HepG2 (cell line): ENCODE measurements at regions not wholly inside any gene's neighbourhood (a gene's known extent, or its start where the extent isn't known, plus 50 kb on each side); places are given as distances from the start of the nearest gene placed in this dataset.

ENCODE experiments used
- ATAC-seq: fragments of 200-7000 bp; cut with Tn5 transposase; 3 replicates; pipeline ENCODE4 v1.9.1; 2020; ENCODE audit warnings: mild to moderate bottlenecking, moderate library complexity
- BruUV-seq: library from RNA; stranded (reverse); fragments of 400-500 nt; replicated peaks from 2 replicates; lab custom pipeline; 2021; lab: Mats Ljungman, UMichigan
- CTCF ChIA-PET: fragments of 300-600 bp; formaldehyde crosslinking; extraction: SDS; loops from one replicate; lab custom pipeline; 2021; ENCODE audit warnings: low total read pairs, inconsistent platforms, low intra/inter-chr PET ratio; lab: Yijun Ruan, JAX
- POLR2A ChIA-PET: fragments of 350-600 bp; sonication (Branson Sonifier 250); formaldehyde crosslinking; loops from one replicate; lab custom pipeline; 2020; ENCODE audit warnings: antibody characterized with exemption, inconsistent platforms; lab: Yijun Ruan, JAX
- DNase-seq: peaks from one replicate; pipeline ENCODE4 v3.0.0-alpha.2; 2015; ENCODE audit warnings: low spot score
- FAIRE-seq: peaks from 3 replicates; lab custom pipeline; 2011; peaks lifted over from hg19 to GRCh38; lab: Jason Lieb, UNC
- H2AFZ ChIP-seq: one replicate; pipeline ENCODE4 v1.6.1; 2011; ENCODE audit warnings: low read length, inconsistent platforms
- H3K27ac ChIP-seq: fragments of 300-600 bp; 3 replicates; pipeline ENCODE4 v1.8.0; 2011; ENCODE audit warnings: mixed run types, mild to moderate bottlenecking, mixed read lengths, low read length, inconsistent platforms; ENCODE audit not compliant: insufficient read depth; ENCODE audit errors: extremely low read length
- H3K27me3 ChIP-seq, 2 experiments: fragments of 200-600 bp in 1 of 2; 2 replicates in 1 of 2; 3 replicates in 1 of 2; pipeline versions ENCODE4 v1.6.0 to v1.8.0; 2011; ENCODE audit warnings: low read length in 2 of 2, mild to moderate bottlenecking in 2 of 2, moderate library complexity in 2 of 2, inconsistent platforms in 1 of 2; ENCODE audit not compliant: insufficient read depth in 2 of 2, control insufficient read depth in 1 of 2
- H3K36me3 ChIP-seq, 2 experiments: fragments of 200-600 bp in 1 of 2; replicated peaks in 1 of 2; 2 replicates in 1 of 2; 3 replicates in 1 of 2; pipeline versions ENCODE4 v1.5.1 to v1.8.0; 2011; ENCODE audit warnings: low read length in 2 of 2, inconsistent platforms in 1 of 2; ENCODE audit not compliant: insufficient read depth in 2 of 2, control insufficient read depth in 1 of 2
- H3K4me1 ChIP-seq: 2 replicates; pipeline ENCODE4 v1.5.1; 2012; ENCODE audit warnings: low read length, inconsistent platforms; ENCODE audit not compliant: insufficient read depth
- H3K4me2 ChIP-seq: 2 replicates; pipeline ENCODE4 v1.6.0; 2011; ENCODE audit warnings: low read depth, low read length, inconsistent platforms
- H3K4me3 ChIP-seq, 3 experiments: fragments of 200-600 bp in 1 of 3; sonication (generic), shearing (Covaris generic) in 1 of 3; replicated peaks in 1 of 3; 2 replicates each; pipeline ENCODE4 v1.5.1; 2011 to 2016; ENCODE audit warnings: low read length in 3 of 3, inconsistent platforms in 2 of 3, low read depth in 2 of 3, mild to moderate bottlenecking in 2 of 3, control low read depth in 1 of 3, mixed read lengths in 1 of 3; ENCODE audit not compliant: insufficient read depth in 1 of 3
- H3K79me2 ChIP-seq: one replicate; pipeline ENCODE4 v1.6.1; 2011; ENCODE audit warnings: low read length, inconsistent platforms; ENCODE audit not compliant: insufficient read depth
- H3K9ac ChIP-seq: 2 replicates; pipeline ENCODE4 v1.6.0; 2011; ENCODE audit warnings: mild to moderate bottlenecking, low read depth, low read length, inconsistent platforms; ENCODE audit not compliant: insufficient read depth
- H3K9me3 ChIP-seq: 2 replicates; pipeline ENCODE4 v1.5.1; 2012; ENCODE audit warnings: mild to moderate bottlenecking, low read length
- H4K20me1 ChIP-seq: 2 replicates; pipeline ENCODE4 v1.6.0; 2011; ENCODE audit warnings: inconsistent platforms, mild to moderate bottlenecking, low read length, moderate library complexity; ENCODE audit not compliant: insufficient read depth
- FOSL2 ChIP-seq: sonication (generic); formaldehyde crosslinking; IDR thresholded peaks from 2 replicates; pipeline ENCODE4 v1.4.0; 2020; ENCODE audit warnings: missing genetic modification reagents
- MXD4 ChIP-seq: IDR thresholded peaks from 2 replicates; pipeline ENCODE4 v1.6.1; 2016; ENCODE audit warnings: mild to moderate bottlenecking, missing biosample characterization, missing genetic modification reagents
- SALL1 ChIP-seq: sonication (generic); formaldehyde crosslinking; IDR thresholded peaks from 2 replicates; pipeline ENCODE4 v1.8.0; 2022; ENCODE audit warnings: mild to moderate bottlenecking, missing genetic modification reagents
- TBX2 ChIP-seq: sonication (generic); formaldehyde crosslinking; IDR thresholded peaks from 2 replicates; pipeline ENCODE4 v1.5.0; 2020; ENCODE audit warnings: missing genetic modification reagents, mild to moderate bottlenecking, borderline replicate concordance
- ZBTB25 ChIP-seq: IDR thresholded peaks from 2 replicates; pipeline ENCODE4 v1.6.1; 2018; ENCODE audit warnings: missing genetic modification reagents
- ZFP90 ChIP-seq: sonication (generic); formaldehyde crosslinking; IDR thresholded peaks from 2 replicates; pipeline ENCODE4 v1.8.0; 2022; ENCODE audit warnings: missing genetic modification reagents, mild to moderate bottlenecking, inconsistent platforms, borderline replicate concordance
- ZNF660 ChIP-seq: sonication (generic); formaldehyde crosslinking; IDR thresholded peaks from 2 replicates; pipeline ENCODE4 v1.5.1; 2020; ENCODE audit warnings: mild to moderate bottlenecking, low read depth, missing genetic modification reagents, borderline replicate concordance
- WGBS: methylation state at CpG from one replicate; pipeline ENCODE4 v1.1.6; 2017; ENCODE audit warnings: low lambda C conversion rate; 5-methylcytosine and 5-hydroxymethylcytosine counted together
- in situ Hi-C: cut with HindIII; loops from 2 replicates; pipeline ENCODE4 v1.10.0; 2017; ENCODE audit warnings: low pct_unique_long_range_greater_than_20kb; ENCODE audit not compliant: extremely low pct_ligation_motif_present
- intact Hi-C: fragments of 100-400 bp; cut with micrococcal nuclease; formaldehyde crosslinking; loops from one replicate; pipeline ENCODE4 v1.10.0; 2022; ENCODE audit not compliant: unreplicated experiment
- TF ChIP-seq, protein P1 (sequence below): sonication (generic); formaldehyde crosslinking; IDR thresholded peaks from 2 replicates; pipeline ENCODE4 v1.8.0; 2022; ENCODE audit warnings: missing genetic modification reagents, mild to moderate bottlenecking, moderate library complexity, borderline replicate concordance

DNA sequence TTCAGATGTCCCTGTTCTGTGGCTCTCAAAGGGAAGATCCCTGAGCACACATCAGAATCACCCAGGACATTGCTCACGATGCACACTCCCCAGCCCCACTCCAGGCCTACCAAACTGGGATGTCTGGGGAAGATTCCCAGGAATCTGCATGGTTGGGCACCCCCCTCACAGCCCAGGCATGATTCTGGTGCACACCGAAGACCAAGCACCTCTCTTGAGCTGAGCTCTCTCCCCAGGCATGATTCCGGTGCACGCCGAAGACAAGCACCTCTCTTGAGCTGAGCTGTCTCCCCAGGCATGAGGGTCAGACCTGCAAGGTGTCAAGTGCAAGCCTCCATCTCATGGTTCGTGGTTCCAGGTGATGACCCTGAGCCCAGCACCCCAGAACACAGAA, 112.2 kb upstream of the MEF2A start:
- no peaks in the 10 kb centered on the region for H3K79me2 ChIP-seq
- BruUV-seq, result no TSS peak
- TF ChIP-seq FOSL2 (CRISPR knock-in tag) (no peak), ZFP90 (no peak), ZNF660 (CRISPR knock-in tag) (no peak), TBX2 (CRISPR knock-in tag) (no peak), ZBTB25 (CRISPR knock-in tag) (no peak), SALL1 (0 out of 2 replicates have a peak, but pooled peaks have one; percentile 1), MXD4 (CRISPR knock-in tag) (no peak)
- TF ChIP-seq, protein P1, sequence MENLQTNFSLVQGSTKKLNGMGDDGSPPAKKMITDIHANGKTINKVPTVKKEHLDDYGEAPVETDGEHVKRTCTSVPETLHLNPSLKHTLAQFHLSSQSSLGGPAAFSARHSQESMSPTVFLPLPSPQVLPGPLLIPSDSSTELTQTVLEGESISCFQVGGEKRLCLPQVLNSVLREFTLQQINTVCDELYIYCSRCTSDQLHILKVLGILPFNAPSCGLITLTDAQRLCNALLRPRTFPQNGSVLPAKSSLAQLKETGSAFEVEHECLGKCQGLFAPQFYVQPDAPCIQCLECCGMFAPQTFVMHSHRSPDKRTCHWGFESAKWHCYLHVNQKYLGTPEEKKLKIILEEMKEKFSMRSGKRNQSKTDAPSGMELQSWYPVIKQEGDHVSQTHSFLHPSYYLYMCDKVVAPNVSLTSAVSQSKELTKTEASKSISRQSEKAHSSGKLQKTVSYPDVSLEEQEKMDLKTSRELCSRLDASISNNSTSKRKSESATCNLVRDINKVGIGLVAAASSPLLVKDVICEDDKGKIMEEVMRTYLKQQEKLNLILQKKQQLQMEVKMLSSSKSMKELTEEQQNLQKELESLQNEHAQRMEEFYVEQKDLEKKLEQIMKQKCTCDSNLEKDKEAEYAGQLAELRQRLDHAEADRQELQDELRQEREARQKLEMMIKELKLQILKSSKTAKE (CRISPR knock-in tag), result no peak
- DNase-seq (no peak), ATAC-seq (no peak), FAIRE-seq (no peak)
- H3K4me1 ChIP-seq, result peaks cover 45% of the 10 kb centered on the region
- peak overlapping the region; percentile 77; the same call in 1 of the 2 replicates for H3K4me2 ChIP-seq
- WGBS, result 67% methylated on average over 3 of the region's 6 CpGs
- intact Hi-C loops, result loop anchor here (1.0 kb wide), 1 partner anchor 19 kb away; no protein-coding TSS in a partner anchor
- no peaks in the 10 kb centered on the region for H3K9me3 ChIP-seq
- ChIA-PET CTCF (no interaction called here), POLR2A (interaction anchor here (1.5 kb wide), 1 partner anchor 33 kb away, joined by 4 read pairs; no protein-coding TSS in a partner anchor)
- no peaks in the 10 kb centered on the region for H3K36me3 ChIP-seq
- H2AFZ ChIP-seq, result no peak overlapping the region
- in situ Hi-C loops, result no loop called here
- no peak overlapping the region for H3K9ac ChIP-seq
- H3K27ac ChIP-seq, result no peak overlapping the region
- peaks cover 3 to 42% of the 10 kb centered on the region in 2 experiments for H3K27me3 ChIP-seq
- no peak overlapping the region for H3K4me3 ChIP-seq
- H4K20me1 ChIP-seq, result no peaks in the 10 kb centered on the region
